GM10248 (cell line): ENCODE measurements at regions not wholly inside any gene's neighbourhood (a gene's known extent, or its start where the extent isn't known, plus 50 kb on each side); places are given as distances from the start of the nearest gene placed in this dataset.
"Not testable (repeated sequence)": the region's sequence is repeated elsewhere in the genome, so short reads cannot be mapped to it uniquely, and the experiment has no call there.

Experiments
- CTCF ChIA-PET: fragments of 300-600 bp; sonication (Branson Sonifier 250); formaldehyde crosslinking; extraction: SDS; loops from one replicate; lab custom pipeline; 2021; ENCODE audit warnings: antibody characterized with exemption; lab: Yijun Ruan, JAX
- POLR2A ChIA-PET: fragments of 350-650 bp; sonication (Branson Sonifier 250); formaldehyde crosslinking; extraction: SDS; loops from one replicate; lab custom pipeline; 2020; ENCODE audit warnings: antibody characterized with exemption; lab: Yijun Ruan, JAX
- DNase-seq: peaks from one replicate; pipeline ENCODE4 v3.0.0; 2012; ENCODE audit errors: extremely low spot score
- CTCF ChIP-seq: IDR thresholded peaks from 2 replicates; pipeline ENCODE4 v1.5.1; 2012; ENCODE audit warnings: mild to moderate bottlenecking, low read depth; ENCODE audit errors: extremely low read depth, missing control alignments, control extremely low read depth

GRCh38 chr14:89661392-89661791 lies 244.4 kb upstream of the FOXN3 start:
- no peak for DNase-seq
- TF ChIP-seq CTCF: no peak
- ChIA-PET CTCF (interaction anchor here (1.7 kb wide), 1 partner anchor 33 kb away, joined by 3 read pairs; no protein-coding TSS in a partner anchor), POLR2A (no interaction called here)

GRCh38 chr14:89660625-89661233 lies 243.7 kb upstream of the FOXN3 start:
- CTCF ChIA-PET: interaction anchor here (1.2 to 1.9 kb wide), 4 partner anchors 13 to 34 kb away, joined by 3 to 4 read pairs (median 4); no protein-coding TSS in a partner anchor
- POLR2A ChIA-PET: not testable (repeated sequence)

GRCh38 chr14:89660166-89660565 lies 243.1 kb upstream of the FOXN3 start:
- TF ChIP-seq CTCF: no peak
- POLR2A ChIA-PET: no interaction called here
- CTCF ChIA-PET: interaction anchor here (1.2 to 1.9 kb wide), 4 partner anchors 14 to 34 kb away, joined by 3 to 4 read pairs (median 4); no protein-coding TSS in a partner anchor
- DNase-seq: no peak

More at GRCh38 chr14:89660625-89661233, 243.7 kb upstream of the FOXN3 start:
- not testable (repeated sequence) for DNase-seq

GRCh38 chr14:89658977-89659670 lies 242.1 kb upstream of the FOXN3 start:
- ChIA-PET POLR2A (no interaction called here), CTCF (interaction anchor here (0.8 to 1.9 kb wide), 6 partner anchors 9 to 281 kb away, joined by 3 to 4 read pairs (median 4); no protein-coding TSS in a partner anchor)
- no peak for TF ChIP-seq CTCF
- no peak for DNase-seq

- ChIA-PET CTCF (interaction anchor here (1.3 kb wide), 1 partner anchor 24 kb away, joined by 3 read pairs; no protein-coding TSS in a partner anchor), POLR2A (no interaction called here)
- DNase-seq: no peak
- TF ChIP-seq CTCF: no peak
Measured at GRCh38 chr14:89657014-89657413, 240.0 kb upstream of the FOXN3 start.

GRCh38 chr14:89654998-89655397 lies 238.0 kb upstream of the FOXN3 start:
- CTCF ChIA-PET: interaction anchor here (0.8 kb wide), 1 partner anchor 9 kb away, joined by 3 read pairs; no protein-coding TSS in a partner anchor

More at GRCh38 chr14:89654998-89655397, 238.0 kb upstream of the FOXN3 start:
- no peak for DNase-seq
- TF ChIP-seq CTCF: no peak
- POLR2A ChIA-PET: no interaction called here
